SK-N-DZ (cell line): ENCODE measurements at regions not wholly inside any gene's neighbourhood (a gene's known extent, or its start where the extent isn't known, plus 50 kb on each side); places are given as distances from the start of the nearest gene placed in this dataset.
"Not testable (repeated sequence)": the region's sequence is repeated elsewhere in the genome, so short reads cannot be mapped to it uniquely, and the experiment has no call there.

ENCODE experiments used
- DNase-seq: peaks from one replicate; pipeline ENCODE4 v3.0.0-alpha.2; 2015; ENCODE audit warnings: low spot score

- DNase-seq = no peak
Measured at GRCh38 chr5:98193921-98194760, 579.3 kb upstream of the RGMB start.

- DNase-seq = no peak
Measured at GRCh38 chr5:98200726-98201541, 572.5 kb upstream of the RGMB start.

GRCh38 chr5:98204798-98205197 is 568.7 kb upstream of the RGMB start:
- no peak for DNase-seq

- DNase-seq = no peak
Measured at GRCh38 chr5:98205691-98206461, 567.6 kb upstream of the RGMB start.

GRCh38 chr5:98206566-98206965 is 566.9 kb upstream of the RGMB start:
- no peak for DNase-seq

- no peak for DNase-seq
Measured at GRCh38 chr5:98209418-98209817, 564.0 kb upstream of the RGMB start.

GRCh38 chr5:98214240-98215051 is 559.0 kb upstream of the RGMB start:
- DNase-seq = no peak

- DNase-seq = no peak
Measured at GRCh38 chr5:98217138-98217537, 556.3 kb upstream of the RGMB start.

- DNase-seq = no peak
Measured at GRCh38 chr5:98218838-98219237, 554.6 kb upstream of the RGMB start.

GRCh38 chr5:98227489-98227888 is 546.0 kb upstream of the RGMB start:
- DNase-seq = no peak

- DNase-seq = no peak
Measured at GRCh38 chr5:98231089-98231488, 542.4 kb upstream of the RGMB start.

- not testable (repeated sequence) for DNase-seq
Measured at GRCh38 chr5:98237794-98238193, 535.7 kb upstream of the RGMB start.

- DNase-seq = no peak
Measured at GRCh38 chr5:98243972-98244371, 529.5 kb upstream of the RGMB start.

- no peak for DNase-seq
Measured at GRCh38 chr5:98248949-98249348, 524.5 kb upstream of the RGMB start.

- DNase-seq = no peak
Measured at GRCh38 chr5:98258939-98259338, 514.5 kb upstream of the RGMB start.

GRCh38 chr5:98259595-98259994 is 513.9 kb upstream of the RGMB start:
- DNase-seq = no peak

- no peak for DNase-seq
Measured at GRCh38 chr5:98263084-98263483, 510.4 kb upstream of the RGMB start.

GRCh38 chr5:98268162-98268860 is 505.2 kb upstream of the RGMB start:
- DNase-seq = no peak

GRCh38 chr5:98275980-98276379 is 497.5 kb upstream of the RGMB start:
- no peak for DNase-seq

GRCh38 chr5:98282521-98282920 is 490.9 kb upstream of the RGMB start:
- no peak for DNase-seq

- DNase-seq = no peak
Measured at GRCh38 chr5:98292496-98292895, 481.0 kb upstream of the RGMB start.
